IPS-20b (cell line): ENCODE measurements at regions not wholly inside any gene's neighbourhood (a gene's known extent, or its start where the extent isn't known, plus 50 kb on each side); places are given as distances from the start of the nearest gene placed in this dataset.

Experiments used
- H3K27ac ChIP-seq: one replicate; pipeline ENCODE4 v1.5.1; 2013; ENCODE audit warnings: low read length
- H3K27me3 ChIP-seq: 2 replicates; pipeline ENCODE4 v1.6.1; 2013; ENCODE audit warnings: mild to moderate bottlenecking, low read length, inconsistent platforms; ENCODE audit not compliant: insufficient read depth
- H3K36me3 ChIP-seq: 2 replicates; pipeline ENCODE4 v1.6.1; 2013; ENCODE audit warnings: low read depth, mild to moderate bottlenecking, inconsistent platforms, low read length, moderate library complexity; ENCODE audit not compliant: insufficient read depth
- H3K4me1 ChIP-seq: 2 replicates; pipeline ENCODE4 v1.6.1; 2013; ENCODE audit warnings: mild to moderate bottlenecking, control low read depth, inconsistent platforms, low read length, moderate library complexity; ENCODE audit not compliant: insufficient read depth
- H3K4me3 ChIP-seq: 2 replicates; pipeline ENCODE4 v1.5.1; 2013; ENCODE audit warnings: mild to moderate bottlenecking, low read length, inconsistent platforms
- H3K9ac ChIP-seq: 2 replicates; pipeline ENCODE4 v1.6.1; 2013; ENCODE audit warnings: low read depth, mild to moderate bottlenecking, inconsistent platforms, low read length, moderate library complexity
- H3K9me3 ChIP-seq: 2 replicates; pipeline ENCODE4 v1.6.1; 2013; ENCODE audit warnings: mild to moderate bottlenecking, low read depth, low read length, inconsistent platforms; ENCODE audit not compliant: insufficient read depth

DNA sequence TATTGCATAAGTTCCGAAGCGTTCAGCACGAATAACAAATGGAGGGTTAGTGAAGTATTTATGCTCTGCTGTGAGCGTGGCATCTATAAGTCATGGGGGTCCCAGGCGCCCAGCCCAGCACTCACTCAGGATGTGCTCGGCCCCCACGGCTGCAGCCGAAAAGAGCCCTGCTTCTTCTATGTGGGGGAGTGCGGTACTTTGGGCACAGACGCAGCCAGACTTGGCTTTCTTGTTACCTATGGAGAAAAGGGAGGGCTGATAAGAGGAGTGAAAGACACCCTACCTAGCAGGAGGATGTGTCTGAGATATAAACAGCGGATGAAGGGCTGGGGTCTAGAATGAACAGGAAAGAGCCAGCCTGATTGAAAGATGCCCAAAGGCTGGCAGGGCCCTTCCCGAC, 51.4 kb downstream of the MRPL36 start:
- Histone ChIP-seq H3K36me3 (no peaks in the 10 kb centered on the region), H3K9me3 (no peaks in the 10 kb centered on the region), H3K27me3 (no peaks in the 10 kb centered on the region), H3K9ac (no peak overlapping the region), H3K4me3 (no peak overlapping the region), H3K4me1 (no peaks in the 10 kb centered on the region), H3K27ac (no peak overlapping the region)

GRCh38 chr5:1747803-1748085, 51.9 kb downstream of the MRPL36 start:
- H3K4me1 ChIP-seq, result no peaks in the 10 kb centered on the region
- H3K27me3 ChIP-seq, result no peaks in the 10 kb centered on the region
- no peaks in the 10 kb centered on the region for H3K9me3 ChIP-seq
- no peak overlapping the region for H3K9ac ChIP-seq
- H3K4me3 ChIP-seq, result no peak overlapping the region
- no peaks in the 10 kb centered on the region for H3K36me3 ChIP-seq
- no peak overlapping the region for H3K27ac ChIP-seq

- H3K36me3 ChIP-seq, result no peaks in the 10 kb centered on the region
- no peak overlapping the region for H3K9ac ChIP-seq
- H3K9me3 ChIP-seq, result no peaks in the 10 kb centered on the region
- no peak overlapping the region for H3K27ac ChIP-seq
- no peaks in the 10 kb centered on the region for H3K27me3 ChIP-seq
- H3K4me3 ChIP-seq, result no peak overlapping the region
- H3K4me1 ChIP-seq, result no peaks in the 10 kb centered on the region
Observed at GRCh38 chr5:1747079-1747802, 52.4 kb downstream of the MRPL36 start.

DNA sequence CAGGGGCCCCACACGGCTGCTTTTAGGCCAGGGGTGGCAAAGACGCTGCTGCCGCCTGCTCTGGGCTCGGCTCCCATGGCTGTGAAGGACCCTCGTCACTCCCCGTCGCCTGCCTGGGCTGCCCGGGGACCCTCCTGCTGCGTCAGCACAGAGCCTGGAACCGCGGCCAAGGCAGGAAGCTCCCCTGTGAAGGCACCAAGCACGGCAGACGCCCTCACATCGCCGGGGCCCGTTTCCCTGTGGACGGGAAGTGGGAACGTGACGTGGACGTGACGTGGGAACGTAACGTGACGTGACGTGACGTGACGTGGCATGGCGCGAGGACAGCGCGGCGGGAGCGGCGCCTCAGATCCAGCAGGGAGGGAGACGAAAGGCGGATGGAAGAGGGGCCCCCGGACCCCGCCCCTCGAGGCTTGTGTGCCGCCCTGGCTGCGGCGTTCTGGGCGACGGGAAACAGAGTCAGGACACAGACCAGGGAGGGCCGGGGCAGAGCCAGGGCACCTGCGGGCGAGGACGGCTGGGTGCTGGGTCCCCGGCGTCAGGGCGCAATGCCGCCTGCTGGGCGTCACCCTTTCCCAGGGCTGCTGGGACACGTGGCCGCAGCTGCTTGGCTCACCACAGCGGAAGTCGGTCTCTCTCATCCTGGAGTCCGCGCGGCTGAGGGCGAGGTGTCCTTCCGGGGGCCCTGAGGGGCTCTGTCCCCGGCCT, 53.1 kb downstream of the MRPL36 start:
- H3K36me3 ChIP-seq, result no peaks in the 10 kb centered on the region
- H3K9ac ChIP-seq, result no peak overlapping the region
- H3K4me3 ChIP-seq, result no peak overlapping the region
- H3K9me3 ChIP-seq, result no peaks in the 10 kb centered on the region
- H3K27me3 ChIP-seq, result no peaks in the 10 kb centered on the region
- H3K4me1 ChIP-seq, result no peaks in the 10 kb centered on the region
- no peak overlapping the region for H3K27ac ChIP-seq

GRCh38 chr5:1745796-1746370, 53.8 kb downstream of the MRPL36 start:
- Histone ChIP-seq H3K9me3 (peaks cover 3% of the 10 kb centered on the region; the same call in 1 of the 2 replicates), H3K27me3 (no peaks in the 10 kb centered on the region), H3K36me3 (no peaks in the 10 kb centered on the region), H3K9ac (no peak overlapping the region), H3K4me3 (no peak overlapping the region), H3K27ac (no peak overlapping the region), H3K4me1 (no peaks in the 10 kb centered on the region)

- H3K4me1 ChIP-seq, result no peaks in the 10 kb centered on the region
- no peak overlapping the region for H3K27ac ChIP-seq
- H3K9ac ChIP-seq, result no peak overlapping the region
- no peak overlapping the region for H3K4me3 ChIP-seq
- H3K27me3 ChIP-seq, result no peaks in the 10 kb centered on the region
- peaks cover 6% of the 10 kb centered on the region; the same call in 1 of the 2 replicates for H3K9me3 ChIP-seq
- no peaks in the 10 kb centered on the region for H3K36me3 ChIP-seq
Observed at GRCh38 chr5:1745123-1745795, 54.4 kb downstream of the MRPL36 start.

DNA sequence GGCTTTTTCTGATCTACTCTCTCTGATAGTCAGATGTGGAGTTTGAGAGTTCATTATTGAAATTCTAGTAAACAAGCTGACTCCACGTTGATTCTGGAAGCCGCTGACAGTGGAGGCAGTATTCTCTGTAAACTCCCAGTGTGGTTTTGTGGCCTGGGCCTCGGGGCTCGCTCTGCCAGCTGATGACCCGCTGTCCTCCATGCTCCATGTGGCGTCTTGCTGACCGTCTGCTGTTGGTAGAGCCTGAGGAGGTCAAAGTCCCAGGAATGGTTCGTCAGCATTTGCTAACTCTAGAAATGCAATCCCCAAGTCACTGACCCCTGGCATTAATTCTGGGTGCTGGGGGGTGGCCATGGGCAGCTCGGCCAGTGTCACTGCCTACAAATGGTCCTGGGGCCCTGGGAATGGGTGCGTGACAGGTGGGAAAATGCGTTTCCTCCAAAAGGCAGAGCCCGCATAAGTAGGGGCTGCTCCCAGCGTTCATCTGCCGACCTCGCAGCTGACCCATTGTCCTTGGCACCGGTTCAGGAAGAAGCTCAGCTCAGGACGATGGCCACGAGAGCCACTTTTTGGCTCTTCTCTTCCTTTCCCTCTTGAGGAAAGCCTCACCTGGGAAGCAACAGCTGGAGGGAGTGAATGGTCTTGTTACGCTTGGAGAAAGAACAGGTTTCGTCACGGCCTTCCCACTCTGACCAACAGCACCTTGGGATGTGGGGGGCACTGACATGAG, 55.1 kb downstream of the MRPL36 start:
- H3K36me3 ChIP-seq, result no peaks in the 10 kb centered on the region
- no peaks in the 10 kb centered on the region for H3K27me3 ChIP-seq
- no peak overlapping the region for H3K4me3 ChIP-seq
- no peak overlapping the region for H3K27ac ChIP-seq
- H3K9ac ChIP-seq, result no peak overlapping the region
- H3K9me3 ChIP-seq, result peaks cover 9% of the 10 kb centered on the region; the same call in 1 of the 2 replicates
- no peaks in the 10 kb centered on the region for H3K4me1 ChIP-seq

- no peak overlapping the region for H3K4me3 ChIP-seq
- no peaks in the 10 kb centered on the region for H3K27me3 ChIP-seq
- H3K27ac ChIP-seq, result no peak overlapping the region
- H3K4me1 ChIP-seq, result no peaks in the 10 kb centered on the region
- no peaks in the 10 kb centered on the region for H3K36me3 ChIP-seq
- no peak overlapping the region for H3K9ac ChIP-seq
- peaks cover 15% of the 10 kb centered on the region; the same call in 1 of the 2 replicates for H3K9me3 ChIP-seq
Observed at GRCh38 chr5:1743769-1744085, 55.9 kb downstream of the MRPL36 start.

DNA sequence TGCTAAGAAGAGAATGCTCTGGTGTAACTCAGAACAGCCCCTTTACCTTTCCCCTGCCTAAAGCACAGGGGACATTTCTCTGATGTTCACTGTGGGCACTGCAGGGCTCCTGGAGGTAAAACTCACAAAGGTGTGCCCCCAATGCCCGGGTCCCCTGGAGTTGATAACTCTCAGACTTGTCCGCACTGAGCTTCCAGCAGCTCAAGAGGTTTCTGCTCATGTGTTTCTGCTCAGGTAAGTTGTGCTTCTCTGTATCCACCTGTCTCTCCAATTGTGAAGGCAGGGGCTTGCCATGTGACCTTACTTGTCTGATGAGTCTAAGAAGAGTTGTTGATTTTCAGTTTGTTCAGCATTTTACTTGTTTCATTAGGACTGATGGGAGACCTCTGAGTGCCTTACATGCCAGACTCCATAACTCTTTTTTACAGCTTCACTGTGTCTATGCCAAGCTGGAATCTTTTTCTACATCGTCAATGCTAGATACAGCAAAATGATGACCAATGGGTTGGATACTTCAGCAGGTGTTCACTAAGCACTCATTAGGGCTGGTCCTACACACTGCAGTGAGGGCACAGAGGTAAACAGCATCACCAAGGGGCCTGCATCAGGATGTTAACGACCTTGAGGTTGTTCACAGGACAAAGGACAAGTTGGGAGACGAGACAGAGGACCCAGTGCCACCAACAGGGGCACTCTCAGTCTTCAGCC, 56.4 kb downstream of the MRPL36 start:
- Histone ChIP-seq H3K27me3 (no peaks in the 10 kb centered on the region), H3K27ac (no peak overlapping the region), H3K4me3 (no peak overlapping the region), H3K9me3 (peaks cover 15% of the 10 kb centered on the region), H3K9ac (no peak overlapping the region), H3K36me3 (no peaks in the 10 kb centered on the region), H3K4me1 (no peaks in the 10 kb centered on the region)

GRCh38 chr5:1737790-1738405, 61.7 kb downstream of the MRPL36 start:
- Histone ChIP-seq H3K4me3 (no peak overlapping the region), H3K36me3 (no peaks in the 10 kb centered on the region), H3K27me3 (no peaks in the 10 kb centered on the region), H3K27ac (no peak overlapping the region), H3K9me3 (peaks cover 15% of the 10 kb centered on the region), H3K4me1 (no peaks in the 10 kb centered on the region), H3K9ac (no peak overlapping the region)
